ENCODE measurements at regions not wholly inside any gene's neighbourhood (a gene's known extent, or its start where the extent isn't known, plus 50 kb on each side); places are given as distances from the start of the nearest gene placed in this dataset.

DNA sequence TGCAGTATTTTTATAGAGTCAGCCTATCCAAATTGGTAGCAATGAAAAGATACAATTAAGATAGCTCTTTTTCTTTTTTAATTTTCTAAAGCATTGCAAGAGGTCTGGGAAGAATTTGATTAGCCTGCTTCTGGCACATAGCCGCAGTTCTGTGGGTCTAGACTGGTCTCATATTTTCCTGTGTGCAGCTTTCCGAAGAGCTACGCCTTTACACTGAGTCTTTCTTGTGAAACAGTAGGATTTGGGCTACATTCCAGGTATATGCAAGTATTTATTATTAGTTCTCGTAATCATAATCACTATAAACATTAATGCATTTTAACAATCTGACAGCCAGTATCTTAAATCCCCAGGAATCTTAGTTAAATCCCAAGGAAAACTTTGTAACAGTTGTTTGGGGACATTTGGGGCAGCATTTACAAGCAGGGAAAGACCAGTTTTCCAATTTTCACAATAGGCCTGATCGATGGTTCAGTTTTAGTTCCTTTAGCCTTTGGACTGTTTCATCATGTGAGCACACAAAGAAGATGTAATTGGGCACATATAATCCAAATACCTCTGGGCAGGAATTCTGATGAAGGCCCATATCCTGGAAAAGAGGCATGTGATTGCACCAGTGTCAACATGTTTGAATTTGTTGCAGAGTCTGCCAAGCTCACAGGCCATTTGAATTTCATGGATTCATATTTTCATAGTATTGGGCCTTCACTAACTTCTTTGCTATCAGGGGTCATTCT, 287.3 kb downstream of the INHBA start:
- TF ChIP-seq GATA3 (IDR thresholded peaks at IDR 0.05; ENCODE audit: low read depth, low read length) (no peak), GATA2 (IDR thresholded peaks at IDR 0.05; ENCODE audit: low read depth, low read length) (no peak)
